ENCODE measurements at regions not wholly inside any gene's neighbourhood (a gene's known extent, or its start where the extent isn't known, plus 50 kb on each side); places are given as distances from the start of the nearest gene placed in this dataset.
A peak's percentile ranks its signal among the peaks of the same experiment; 100 is the strongest.
"Not testable (repeated sequence)": the region's sequence is repeated elsewhere in the genome, so short reads cannot be mapped to it uniquely, and the experiment has no call there.

DNA sequence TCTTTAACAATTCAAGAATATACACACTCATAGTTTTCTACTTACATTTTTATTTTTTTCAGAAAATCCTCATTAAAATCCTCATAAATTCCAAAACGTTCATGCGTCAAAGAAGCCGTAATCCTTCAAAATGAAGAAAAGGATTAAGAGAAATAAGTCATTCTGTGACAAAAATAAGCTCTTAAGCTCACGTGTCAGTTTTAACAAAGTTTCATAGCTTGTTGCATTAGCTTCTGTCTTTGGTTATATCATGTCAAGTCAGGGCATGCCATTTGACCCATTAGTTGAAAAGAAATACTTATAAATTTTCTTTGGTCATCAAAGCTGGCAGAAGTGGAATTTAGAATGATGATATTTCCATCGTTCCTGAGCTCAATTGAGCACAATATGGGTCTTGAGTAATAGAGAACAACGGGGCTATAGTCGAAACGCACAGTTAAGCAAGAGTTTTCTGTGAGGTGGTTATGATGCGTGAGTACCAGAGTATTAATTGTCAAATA is 185.2 kb upstream of the CTSO start:
- no peak for DNase-seq

DNA sequence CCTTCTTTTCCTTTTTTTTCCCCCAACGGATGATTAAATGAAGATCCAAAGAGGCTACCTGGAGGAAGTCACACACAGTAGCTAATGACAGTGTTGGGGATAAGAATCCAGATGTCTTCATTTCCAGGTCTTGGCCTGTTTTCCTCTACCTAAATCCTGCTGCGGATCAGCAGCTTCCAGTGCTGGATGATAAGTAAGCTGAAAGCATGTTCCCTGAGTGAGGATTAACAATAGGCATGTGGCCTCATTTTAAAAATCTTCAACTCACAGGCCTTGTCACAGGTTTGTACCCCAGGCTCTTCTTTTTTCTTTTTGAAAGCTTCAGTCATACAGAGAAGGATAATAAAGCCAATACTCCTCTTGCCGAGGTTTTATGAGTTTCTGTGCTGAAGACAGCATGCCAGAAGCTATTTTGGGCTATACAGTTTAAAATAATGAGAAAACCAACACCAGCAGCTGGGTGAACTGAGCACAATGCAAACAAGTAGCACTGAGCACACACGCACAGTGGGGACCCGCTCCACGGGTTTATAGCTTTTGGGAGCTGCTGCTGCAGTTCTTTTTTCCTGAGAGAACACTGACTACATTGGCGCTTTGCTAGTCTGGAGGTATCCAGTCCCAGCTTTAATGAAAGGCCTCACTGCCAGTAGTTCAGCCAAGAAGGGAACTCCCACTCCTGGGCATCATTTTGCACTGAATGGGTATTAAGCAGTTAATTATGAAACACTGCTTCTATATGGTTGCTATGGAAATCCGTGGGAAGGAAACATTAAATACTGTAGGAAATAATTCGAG is 184.2 kb upstream of the CTSO start:
- no peak for DNase-seq

DNA sequence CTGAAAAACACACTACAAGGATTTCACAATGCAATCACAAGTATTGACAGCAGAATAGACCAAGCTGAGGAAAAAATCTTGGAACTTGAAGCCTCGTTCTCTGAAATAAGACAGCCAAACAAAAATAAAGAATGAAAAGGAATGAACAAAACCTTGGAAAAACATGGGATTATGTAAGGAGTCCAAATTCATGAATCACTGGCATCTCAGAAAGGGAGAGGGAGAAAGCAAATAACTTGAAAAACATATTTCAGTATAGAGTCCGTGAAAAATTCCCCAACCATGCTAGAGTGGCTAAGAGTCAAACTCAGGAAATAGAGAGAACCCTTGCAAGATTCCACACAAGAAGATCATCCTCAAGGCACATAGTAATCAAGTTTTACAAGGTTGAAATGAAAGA is 178.5 kb upstream of the CTSO start:
- no peak for DNase-seq

DNA sequence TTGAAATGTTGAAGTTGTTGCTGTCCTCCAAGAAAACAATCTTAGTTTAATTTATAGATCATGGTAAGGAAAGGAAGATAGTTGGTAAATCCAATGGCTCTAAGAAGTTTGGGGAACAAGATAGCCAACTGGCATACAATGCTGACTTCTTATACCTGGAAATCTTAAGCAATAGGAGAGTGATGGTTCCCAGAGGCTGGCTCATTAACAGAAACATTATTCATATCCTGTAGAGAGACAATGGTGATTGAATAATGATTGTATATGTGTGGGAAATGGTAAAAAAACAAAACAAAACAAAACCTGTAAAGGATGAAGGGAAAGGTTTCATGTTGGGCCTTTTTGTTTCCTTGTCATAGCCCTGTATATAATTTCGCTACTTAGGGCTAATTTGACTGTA is 174.9 kb upstream of the CTSO start:
- no peak for DNase-seq

DNA sequence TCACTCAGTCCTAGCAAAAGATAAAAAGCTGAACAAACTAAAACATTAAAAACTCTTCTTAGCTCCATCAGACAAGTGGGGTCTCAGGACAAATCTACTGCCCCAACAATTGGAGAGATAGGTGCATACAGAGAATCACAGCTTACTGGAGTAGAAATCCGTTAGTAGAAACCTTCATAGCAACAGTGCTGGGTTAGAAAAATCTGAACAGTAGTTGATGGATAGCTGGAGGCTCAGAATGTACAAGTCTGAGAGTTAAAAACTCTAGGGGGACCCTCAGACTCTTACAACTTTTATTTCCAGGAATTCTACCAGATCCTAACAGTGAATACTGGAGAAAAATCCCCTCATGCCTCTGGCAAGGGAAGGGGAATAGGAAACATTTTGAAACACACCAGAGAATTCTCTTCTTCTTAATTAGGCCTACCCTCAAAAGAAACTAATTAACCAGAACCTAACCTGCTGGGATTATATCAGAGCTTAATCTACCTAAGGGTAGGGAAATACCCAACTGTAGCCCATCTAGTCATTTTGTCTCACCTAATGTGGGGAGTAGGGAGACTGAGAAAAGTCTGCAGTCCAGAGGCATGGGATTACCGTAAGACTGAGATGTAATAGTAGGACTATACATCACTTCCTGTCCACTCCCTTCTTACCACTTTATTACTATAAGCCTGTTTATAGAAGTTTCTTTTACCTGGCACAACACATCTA is 165.0 kb upstream of the CTSO start:
- DNase-seq, result no peak

DNA sequence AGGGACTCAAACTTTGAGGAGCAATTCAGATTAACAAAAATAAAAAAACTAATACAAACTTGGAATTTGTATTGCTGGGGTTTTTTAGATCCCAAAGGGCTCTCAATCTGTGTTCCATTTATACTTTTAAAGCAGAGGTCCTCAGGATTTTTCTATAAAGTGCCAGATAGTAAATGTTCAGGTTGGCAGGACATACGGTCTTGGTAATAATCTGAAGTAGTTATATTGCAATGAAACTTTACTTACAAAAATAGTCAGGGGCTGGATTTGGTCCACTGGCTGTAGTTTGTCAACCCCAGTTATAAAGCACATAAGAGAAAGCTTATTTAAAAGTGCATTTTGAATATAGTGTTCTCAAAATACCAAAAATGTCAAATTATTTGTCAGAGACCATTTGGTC is 164.1 kb upstream of the CTSO start:
- DNase-seq, result no peak

DNA sequence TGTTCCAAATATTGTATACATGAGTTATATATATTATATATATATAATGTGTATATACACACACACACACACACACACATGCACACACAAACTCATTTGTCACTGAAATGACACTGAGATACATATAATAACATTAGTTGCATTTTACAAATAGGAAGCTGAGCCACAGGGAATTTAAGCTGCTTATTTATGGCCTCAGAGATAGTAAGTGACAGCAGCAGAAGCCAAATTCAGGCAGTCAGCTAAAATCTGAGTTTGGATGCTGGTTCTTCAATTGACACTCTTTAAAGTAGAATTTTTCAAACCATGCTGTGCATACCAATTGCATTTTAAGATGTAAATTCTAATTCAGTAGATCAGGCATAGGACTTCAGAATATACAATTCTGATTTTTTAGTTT is 163.3 kb upstream of the CTSO start:
- no peak for DNase-seq

DNA sequence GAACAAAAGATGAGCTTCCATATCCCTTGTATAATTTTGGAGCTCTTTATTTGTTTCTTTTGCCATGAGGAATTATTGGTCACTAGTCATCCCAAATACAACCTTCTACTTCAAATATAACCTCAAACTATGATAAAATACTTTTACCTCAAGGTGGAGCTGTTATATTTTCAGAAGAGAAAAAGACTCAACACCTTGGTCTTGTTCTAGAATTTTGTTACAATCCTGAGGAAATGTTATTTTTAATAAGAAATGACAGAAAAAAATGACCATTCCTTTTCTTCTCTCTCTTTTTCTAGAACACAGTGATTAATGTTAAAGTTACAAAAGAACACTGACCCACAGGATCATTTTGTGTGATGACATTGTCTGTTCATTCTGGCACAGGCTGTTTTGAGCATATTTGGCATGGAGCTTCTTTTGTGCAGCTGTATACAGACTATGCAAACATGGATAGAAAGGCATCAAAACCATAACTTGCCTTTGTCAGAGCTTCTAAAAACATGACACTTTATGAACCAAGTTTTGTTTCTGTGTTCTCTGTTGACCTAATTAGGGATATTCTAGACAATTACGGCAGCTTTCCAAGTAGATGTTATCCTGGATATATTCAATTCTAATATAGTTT is 159.6 kb upstream of the CTSO start:
- peak; percentile 4 to 25 for DNase-seq

DNA sequence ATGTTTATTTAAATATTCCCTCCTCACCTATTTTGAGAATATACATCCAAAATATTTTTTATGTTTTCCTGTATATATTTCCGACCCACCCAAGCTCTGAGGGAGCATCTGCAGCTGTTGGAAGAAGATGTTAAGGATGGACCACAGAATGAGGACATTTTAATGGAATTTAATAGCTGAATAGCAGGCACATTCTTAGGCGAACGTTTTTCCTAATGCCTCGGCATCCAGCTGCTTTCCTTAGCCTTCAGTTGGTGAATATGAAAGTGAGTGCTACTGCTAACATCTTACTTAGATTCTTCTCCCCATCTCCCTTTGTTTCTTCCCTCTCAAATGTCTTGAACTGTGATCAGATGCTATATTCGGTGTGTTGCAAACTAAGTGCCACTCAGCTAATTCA is 158.0 kb upstream of the CTSO start:
- DNase-seq, result no peak

DNA sequence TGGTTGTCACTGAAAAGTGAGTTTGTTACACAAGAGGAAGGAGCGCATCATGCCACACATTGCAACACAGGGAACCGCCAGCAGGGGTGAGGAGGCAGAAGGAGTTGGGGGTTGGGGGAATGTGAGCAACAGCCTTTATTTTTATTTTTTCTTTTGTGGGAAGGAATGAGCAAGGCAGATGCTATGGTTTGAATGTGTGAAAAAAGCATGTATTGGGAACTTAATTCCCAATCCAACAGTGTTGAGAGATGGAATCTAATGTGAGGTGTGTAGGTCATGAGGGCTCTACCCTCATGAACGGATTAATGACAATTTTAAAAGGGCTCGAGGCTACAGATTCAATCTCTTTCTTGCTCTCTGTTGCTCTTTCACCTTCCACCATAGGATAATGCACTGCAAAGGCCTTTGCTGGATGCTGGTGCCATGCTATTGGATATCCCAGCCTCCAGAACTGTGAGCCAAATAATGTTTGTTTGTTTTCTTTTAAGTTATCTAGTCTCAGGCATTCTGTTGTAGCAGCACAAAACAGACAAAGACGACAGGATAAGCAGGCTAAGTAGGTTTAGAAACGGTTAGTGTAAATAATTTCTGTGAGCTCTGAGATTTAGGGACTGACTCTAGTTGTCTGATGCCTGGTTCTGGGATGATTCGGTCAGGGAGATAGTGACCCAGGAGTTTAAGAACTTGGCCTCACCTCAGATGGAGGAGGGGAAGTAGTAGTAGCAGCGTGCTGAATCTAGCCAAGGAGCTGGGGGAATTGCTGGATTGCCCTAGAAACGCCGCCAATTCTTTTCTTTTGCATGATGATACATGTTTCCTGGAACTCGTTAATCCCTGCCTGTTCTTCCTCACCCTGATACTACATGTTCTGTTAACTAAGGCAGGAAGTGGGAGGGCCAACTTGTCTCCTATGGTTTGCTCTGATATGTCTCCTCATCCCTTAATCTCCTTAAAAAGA is 156.6 kb upstream of the CTSO start:
- peak; percentile 74 to 76 for DNase-seq

DNA sequence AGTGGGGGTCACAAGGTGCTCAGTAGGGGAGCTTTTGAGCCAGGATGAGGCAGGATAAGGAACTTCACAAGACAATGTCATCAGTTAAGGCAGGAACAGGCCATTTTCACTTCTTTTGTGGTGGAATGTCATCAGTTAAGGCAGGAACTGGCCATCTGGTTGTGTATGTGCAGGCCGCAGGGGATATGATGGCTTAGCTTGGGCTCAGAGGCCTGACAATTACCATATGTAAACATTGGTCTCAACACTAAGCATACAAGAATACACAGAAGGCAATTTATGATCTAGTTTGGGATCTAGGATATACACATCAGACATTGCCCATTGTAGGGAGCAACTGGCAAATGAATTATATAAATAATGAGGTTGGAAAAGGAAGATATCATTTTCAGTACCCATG is 155.4 kb upstream of the CTSO start:
- not testable (repeated sequence) for DNase-seq

DNA sequence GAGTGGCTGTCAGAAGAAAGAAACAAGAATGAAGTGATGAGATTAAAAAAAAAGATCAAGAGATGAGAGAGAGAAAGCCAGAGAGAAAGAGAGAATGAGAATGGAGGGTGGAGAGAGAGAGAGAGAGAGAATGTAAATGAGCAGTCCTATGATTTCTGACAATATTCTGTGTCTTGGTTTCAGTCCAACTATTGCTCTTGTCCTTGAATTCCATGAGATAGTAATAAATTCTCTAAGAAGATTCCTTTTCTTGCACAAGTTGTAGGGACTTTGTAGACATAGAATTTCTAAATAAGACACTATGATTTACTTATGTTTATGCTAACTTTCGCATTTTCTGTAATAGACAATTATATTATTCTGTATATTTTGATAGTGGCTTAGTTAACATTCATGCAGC is 149.6 kb upstream of the CTSO start:
- DNase-seq, result no peak

DNA sequence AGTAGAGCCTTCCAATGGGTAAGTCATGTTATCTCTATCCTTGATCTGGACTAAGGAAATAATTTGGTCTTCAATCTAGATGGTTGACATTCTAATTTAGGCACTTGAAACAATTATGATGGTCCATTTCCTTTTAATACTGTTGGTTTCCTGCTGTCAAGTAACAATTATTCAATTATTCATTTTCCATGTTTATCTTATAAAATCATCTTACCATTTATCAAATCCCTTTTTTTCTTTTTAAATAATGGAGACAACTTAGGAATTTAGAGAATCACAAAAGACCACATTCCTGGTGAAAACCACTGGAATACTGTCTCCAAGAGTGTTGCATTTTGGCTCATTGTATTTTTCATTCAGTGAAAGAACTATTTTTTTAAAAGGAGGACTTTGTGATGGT is 148.7 kb upstream of the CTSO start:
- DNase-seq, result no peak

DNA sequence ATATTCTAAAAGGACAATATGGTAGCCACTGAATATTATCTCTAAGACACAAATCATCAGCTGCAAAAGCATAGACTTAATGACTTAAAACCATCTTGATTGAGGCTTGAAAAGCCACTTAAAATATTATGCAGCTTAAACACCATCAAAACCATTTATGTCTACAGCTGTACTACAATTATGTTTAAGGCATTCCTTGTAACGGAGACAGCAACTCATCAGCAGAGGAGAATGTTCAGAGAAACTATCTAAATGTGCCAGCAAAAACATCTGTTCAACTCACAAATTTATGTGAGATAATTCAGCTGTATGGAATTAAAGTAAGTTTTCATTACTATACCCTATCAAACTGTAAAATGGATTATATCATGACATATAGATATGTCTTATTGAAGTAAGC is 147.9 kb upstream of the CTSO start:
- no peak for DNase-seq

DNA sequence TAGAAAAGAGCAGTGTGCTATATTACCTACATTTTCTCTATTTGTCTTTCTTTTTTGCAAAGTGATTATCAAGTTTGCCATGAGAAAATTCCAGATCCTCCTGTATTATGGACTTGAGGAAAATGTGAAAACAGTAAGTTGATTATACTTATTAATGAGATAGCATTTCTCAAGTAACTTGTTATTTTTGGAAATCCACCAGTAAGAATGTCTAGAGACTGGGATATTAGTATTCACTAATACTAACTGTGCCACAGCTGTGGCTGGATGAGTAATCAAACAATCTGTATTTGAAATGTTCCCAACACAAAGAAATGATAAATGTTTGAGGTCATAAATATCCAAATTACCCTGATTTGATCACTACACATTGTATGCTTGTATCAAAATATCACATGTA is 147.0 kb upstream of the CTSO start:
- DNase-seq, result no peak

DNA sequence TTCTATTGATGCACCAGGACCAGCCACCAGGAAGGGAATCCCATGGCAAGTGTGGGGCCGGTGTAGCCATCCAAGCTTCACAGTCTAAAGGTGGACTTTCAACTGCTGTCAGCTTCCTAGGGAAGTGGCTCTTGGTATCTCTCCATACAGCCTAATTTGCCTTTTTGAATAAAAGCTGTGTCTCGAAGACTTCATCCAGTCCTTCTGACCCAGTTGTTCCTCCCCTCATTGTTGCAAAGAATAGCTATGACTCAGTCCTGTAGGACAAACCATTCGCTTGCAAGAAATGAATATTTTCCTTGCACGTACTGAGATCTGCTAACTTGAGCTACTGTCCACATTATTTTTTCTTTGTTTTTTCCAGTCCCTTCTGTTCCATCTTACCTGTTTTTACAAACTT is 145.1 kb upstream of the CTSO start:
- DNase-seq, result no peak

DNA sequence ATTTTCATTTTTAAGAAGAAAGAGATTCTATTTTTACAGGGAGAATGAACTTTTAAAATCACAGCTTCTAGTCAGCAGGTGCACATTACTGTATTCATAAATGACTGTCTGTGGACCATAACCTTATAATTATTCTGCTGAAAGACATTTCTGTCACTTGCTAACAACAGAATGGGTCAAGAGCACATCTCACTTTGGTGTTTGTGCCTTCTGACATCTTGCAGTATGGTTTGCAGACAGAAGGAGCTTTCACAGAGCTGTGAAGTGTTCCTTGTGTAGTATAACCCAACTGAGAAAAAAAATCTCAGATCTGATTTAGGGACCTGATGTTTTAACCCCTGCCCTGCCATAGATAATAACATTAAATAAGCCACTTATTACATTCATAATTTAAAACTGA is 131.4 kb upstream of the CTSO start:
- no peak for DNase-seq

DNA sequence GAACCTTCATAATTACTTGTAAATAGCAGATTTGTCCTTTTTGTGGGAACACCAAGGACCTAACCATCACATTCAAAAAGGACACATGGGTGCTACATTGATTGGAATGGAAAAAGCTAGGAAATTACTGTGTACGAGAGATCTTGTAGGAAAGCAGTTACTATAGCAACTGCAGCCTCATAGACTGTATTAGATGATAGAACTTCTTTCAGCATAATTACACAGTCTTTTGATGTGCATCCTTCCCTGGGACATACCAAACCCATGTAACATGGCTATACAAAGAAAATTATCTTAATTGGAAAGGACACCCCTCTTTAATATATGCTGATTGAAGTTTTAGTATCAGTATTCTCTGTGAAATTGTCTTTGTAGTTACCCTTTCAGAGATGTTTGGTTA is 130.7 kb upstream of the CTSO start:
- no peak for DNase-seq

DNA sequence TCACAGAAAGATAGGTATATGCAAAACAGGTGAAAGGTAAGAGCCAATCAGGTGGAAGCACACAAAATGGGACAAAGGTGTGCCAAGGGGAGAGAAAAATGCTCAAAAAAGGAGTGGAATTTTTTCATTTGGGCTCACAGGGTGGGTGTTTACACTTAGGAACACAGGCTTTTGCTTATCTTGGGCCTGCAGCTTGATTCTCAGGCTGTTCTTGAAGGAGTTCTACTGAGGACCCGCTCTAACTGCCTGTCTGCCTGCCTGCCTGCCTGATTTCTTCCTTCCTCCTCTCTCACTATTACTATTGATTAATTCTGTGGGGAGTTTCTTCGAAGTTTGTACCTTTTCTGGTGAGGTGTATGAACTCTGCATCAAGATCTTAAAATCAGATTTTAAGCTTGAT is 120.3 kb upstream of the CTSO start:
- no peak for DNase-seq

DNA sequence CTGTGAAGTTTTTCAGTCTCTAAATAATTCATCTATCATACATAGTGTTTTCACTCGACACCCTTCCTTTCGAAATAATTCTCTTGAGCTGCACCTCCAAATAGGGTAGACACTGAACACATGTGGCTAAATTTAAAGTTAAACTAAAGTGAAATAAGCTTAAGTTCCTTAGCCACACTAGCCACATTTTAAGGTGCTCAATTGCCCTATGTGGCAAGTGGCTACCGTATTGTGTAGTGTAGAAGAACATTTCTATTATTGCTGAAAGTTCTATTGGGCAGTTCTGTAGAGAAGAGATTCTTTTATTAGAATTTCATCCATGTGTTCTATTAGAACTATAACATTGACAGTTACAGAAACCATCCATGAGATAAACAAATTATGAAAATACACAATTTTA is 107.0 kb upstream of the CTSO start:
- DNase-seq, result no peak

DNA sequence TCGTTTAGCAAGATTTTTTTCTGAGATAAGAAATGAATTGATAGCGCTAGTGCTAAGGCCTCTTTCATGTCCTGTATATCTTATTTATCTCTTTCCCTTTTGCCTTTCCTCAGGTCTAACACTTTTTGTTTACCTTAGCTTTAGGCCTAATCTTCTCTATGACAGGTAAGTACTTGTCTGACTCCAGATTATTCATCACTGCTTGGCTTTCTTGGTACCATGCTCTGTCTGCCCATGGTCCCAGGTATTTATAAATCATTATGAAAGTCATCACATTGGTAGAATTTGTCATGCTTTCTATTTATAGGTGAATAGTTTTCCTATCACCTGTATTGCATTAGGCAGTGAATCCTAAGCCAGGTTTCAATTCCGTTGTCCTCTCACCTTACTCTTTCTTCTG is 99.5 kb upstream of the CTSO start:
- DNase-seq, result no peak

DNA sequence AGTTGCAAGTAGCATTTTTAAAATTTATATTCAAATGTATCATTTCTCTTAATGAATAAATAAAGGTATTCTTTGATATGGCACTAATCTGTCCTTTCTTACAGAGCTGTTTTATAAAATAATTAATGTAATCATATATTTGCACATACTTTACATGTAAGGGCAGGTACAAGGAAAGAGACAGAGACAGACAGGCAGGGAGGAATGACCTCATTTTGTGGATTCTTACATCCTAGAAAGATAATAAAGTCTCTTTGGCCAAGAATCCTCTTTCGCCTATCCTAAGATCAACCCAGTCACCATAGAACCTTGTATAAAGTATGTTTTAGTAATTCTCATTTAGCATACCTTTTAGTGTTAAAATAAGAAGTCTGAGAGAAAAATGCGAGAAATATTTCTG is 98.5 kb upstream of the CTSO start:
- DNase-seq, result no peak

DNA sequence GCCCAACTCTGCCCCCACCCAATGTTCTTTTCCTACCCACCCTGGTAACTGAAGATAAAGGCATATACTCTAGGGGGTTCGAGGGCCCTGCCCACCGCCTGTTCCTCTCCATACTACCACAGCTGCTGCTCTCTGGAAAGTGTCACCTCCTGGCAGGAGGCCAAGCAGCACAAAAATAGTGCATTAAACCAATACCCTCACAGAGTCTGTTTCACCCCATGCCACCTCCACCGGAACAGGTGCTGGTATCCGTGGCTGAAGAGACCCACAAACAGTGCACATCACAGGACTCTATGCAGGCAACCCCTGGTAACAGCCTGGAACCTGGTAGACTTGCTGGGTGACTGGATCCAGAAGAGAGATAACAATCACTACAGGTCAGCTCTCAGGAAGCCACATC is 85.1 kb upstream of the CTSO start:
- DNase-seq, result no peak

Measured in AML-193 (cell line).